HG02884 (cell line): ENCODE measurements at regions not wholly inside any gene's neighbourhood (a gene's known extent, or its start where the extent isn't known, plus 50 kb on each side); places are given as distances from the start of the nearest gene placed in this dataset.
"Not testable (repeated sequence)": the region's sequence is repeated elsewhere in the genome, so short reads cannot be mapped to it uniquely, and the experiment has no call there.

ENCODE experiments used
- ATAC-seq: cut with Tn5 transposase; IDR thresholded peaks from one replicate; pipeline ENCODE4 v1.9.1; 2021; ENCODE audit warnings: mild to moderate bottlenecking, moderate library complexity; ENCODE audit not compliant: unreplicated experiment

DNA sequence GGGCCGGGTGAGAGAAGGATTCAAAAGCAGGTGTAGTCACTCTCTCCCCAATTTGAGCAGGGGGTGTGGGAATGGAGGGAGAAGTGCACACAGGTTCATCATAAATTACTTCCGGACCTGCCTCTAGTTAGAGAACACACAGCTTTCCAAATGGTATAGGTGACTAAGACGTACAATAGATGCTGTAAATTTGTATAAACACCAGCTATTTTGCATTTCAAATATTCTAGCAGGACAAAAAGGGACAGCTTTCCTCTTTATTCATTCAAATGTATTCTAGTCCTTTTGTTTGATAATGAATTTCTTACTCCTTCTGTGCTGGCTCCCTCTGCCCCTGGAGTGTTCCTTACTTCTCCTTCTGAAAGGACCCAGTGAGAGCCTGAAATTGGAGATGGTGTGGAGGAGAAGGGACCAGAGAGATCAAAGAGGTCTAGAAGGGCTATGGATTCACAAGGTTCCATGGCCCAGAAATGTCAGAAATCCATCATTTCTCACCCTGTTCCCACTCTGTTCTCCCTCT lies 53.2 kb upstream of the SH3BP4 start:
- ATAC-seq = no peak

DNA sequence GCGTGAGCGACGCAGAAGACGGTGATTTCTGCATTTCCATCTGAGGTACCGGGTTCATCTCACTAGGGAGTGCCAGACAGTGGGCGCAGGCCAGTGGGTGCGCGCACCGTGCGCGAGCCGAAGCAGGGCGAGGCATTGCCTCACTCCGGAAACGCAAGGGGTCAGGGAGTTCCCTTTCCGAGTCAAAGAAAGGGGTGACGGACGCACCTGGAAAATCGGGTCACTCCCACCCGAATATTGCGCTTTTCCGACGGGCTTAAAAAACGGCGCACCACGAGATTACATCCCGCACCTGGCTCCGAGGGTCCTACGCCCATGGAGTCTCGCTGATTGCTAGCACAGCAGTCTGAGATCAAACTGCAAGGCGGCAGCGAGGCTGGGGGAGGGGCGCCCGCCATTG lies 63.4 kb upstream of the SH3BP4 start:
- not testable (repeated sequence) for ATAC-seq

DNA sequence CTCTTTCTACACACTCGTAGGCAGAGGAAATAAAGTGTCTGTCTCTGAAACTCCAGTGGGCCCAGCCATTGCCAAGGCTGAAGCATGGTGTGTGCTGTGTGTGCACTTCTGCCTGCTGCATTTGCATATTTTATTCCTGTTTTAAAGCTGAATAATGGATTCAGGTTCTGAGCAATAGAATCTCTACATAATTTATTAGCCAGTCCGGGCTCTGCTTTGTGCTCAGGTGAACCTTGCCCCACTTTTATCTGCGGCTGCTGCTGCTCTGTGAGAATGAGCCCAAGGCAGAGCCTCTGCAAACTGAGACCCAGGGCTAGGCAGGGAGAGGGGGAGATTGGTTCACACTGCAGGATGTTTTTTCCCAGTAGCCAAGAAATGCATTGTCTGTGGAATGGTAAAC lies 64.6 kb upstream of the SH3BP4 start:
- ATAC-seq = no peak

DNA sequence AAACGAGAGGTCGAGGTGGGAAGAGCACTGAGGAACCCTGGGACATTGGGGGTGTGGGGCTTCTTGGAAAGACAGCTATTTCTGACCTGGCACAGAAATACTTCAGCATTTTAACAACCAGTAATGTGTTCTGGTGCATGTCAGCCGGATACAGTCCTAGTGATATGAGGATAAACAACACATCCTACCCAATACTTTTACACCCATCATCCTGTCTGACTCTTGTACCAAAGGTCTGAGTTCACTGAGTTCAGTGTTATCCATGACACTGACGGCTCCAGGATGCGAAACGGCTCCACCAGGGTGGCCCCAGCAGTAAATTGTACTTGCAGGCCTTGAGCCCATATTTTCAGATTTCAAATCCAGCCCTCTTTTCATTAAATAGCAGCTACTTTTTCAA lies 65.9 kb upstream of the SH3BP4 start:
- ATAC-seq = no peak

DNA sequence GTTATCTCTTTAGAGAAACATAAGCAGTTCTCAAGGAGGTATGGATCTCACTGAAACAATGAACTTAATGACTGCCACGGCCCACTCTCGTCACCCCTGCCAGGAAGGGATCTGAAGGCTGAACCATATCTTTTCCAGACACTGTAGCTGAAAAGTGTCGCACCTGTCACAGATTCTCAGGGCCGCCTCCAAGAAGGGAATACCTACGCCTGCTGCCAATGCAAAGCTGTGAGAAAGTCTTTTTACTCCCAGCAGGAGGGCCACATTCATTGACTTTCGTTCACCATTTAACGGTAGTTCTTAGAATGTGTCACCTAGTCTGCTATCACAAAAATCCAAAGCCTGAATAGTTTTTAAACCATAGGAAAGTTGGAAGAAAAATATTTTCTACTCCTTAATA lies 66.7 kb upstream of the SH3BP4 start:
- ATAC-seq = no peak

DNA sequence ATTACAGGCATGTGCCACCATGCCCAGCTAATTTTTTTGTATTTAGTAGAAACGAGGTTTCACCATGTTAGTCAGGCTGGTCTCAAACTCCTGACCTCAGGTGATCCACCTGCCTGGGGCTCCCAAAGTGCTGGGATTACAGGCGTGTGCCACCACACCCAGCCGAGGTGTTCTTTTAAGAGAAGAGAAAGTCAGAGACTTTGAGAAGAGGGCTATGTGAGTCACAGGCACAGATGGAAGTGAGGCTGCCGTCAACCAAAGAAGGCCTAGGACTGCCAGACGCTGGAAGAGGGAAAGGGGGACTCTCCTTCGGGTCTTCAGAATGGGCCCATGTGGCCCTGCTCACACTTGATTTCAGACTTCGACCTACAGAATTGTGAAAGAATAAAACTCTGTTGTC lies 67.2 kb upstream of the SH3BP4 start:
- no peak for ATAC-seq

DNA sequence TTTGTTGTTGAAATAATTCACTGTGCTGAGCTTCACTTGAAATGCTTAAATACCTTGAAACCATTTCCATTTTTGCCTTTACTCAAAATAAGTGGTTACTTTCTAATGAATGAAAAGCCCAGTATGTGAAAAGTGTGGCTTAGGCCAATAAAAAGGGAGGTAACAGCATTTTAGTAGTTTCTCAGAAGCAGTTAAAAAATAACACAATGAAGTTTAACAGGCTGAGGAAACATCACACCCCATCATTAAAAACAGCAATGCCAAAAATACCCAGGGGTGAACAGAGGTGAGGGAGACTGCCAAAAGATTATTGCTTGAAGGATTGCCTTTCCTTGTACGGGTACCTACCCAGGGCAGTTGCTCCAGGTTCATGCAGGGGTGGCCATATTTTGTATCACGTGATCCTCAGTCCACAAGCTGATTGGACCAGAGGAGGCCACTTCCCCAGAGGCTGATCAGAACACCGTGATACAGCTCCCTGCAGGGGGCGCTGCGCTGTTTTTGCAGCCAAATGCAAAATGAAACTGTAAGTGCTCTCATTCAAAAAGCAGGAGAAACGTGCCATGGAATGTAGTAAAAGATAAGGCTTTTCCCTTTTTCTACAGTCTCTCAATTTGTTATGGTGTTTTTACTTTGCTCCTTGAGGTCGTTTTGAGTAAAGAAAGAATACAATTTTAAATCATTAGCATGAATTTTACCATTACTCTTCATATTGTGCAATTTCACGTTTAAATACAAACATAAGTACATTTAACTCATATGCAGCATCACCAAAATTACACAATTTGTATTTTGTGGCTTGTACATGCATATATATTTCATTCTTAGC lies 70.2 kb upstream of the SH3BP4 start:
- no peak for ATAC-seq

DNA sequence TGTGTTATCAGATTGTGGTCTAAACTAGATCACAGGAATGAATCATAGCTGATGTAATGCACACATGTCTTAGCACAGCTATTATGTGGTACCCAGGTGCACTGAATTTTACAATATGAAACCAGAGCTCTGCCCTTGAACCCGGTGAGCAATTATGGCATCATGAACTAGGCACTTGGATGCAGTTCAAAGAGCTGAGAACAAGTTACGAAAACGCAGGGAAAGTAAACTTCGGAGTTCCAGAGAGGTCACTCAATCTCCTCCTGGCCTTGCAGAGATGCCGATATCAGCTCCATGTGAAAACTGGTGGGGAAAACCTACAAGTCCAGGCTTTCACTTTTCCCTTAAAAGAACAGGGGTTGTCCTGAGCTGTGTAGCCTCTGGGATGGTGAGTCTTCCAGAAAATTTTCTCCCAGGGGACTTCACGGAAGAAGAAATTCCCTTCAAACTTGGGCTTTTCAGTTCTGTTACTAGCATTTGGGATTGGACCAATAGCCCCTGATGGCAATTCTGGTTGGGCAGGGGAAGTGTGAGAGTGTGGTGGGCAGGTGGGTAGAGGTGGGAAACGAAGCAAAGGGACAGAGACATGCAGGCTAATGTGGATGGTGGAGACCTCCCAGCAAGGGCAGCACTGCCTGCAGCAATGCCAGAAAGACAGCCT lies 71.1 kb upstream of the SH3BP4 start:
- ATAC-seq = no peak

DNA sequence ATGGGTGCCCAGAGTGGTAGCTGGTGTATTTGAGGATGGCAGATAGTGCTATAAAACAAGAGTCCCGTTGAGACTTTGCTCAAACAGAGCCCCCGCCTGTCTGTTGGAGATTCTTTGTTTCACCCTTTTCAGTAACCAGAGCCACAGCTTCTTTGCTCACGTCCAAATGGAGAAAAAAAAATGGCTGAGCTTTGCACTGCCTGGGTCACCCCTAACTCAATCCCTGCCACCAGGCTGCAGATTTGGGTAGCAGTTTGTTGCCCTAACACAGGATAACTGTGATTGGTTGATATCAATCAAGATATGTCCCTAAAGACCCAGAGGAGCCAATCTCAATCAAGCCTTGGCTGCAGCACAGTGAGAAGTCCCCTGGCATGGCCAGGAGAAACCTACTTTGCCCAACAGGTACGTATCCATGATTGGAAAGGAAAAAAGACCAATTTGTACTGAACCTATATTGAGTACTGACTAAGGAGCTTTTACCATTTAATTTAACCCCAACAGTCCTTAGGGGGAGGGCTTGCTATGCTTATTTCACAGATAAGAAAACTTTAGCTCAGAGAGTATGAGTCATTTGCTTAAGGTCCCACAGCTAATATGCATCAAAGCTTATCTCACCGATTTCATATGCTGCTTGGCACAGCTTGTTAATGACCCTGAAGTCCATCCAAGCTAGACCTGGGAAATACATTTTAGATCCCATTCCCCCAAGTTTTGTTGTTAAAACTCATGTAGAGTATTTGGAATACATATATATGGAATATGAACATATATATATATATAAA lies 72.0 kb upstream of the SH3BP4 start:
- ATAC-seq = no peak

DNA sequence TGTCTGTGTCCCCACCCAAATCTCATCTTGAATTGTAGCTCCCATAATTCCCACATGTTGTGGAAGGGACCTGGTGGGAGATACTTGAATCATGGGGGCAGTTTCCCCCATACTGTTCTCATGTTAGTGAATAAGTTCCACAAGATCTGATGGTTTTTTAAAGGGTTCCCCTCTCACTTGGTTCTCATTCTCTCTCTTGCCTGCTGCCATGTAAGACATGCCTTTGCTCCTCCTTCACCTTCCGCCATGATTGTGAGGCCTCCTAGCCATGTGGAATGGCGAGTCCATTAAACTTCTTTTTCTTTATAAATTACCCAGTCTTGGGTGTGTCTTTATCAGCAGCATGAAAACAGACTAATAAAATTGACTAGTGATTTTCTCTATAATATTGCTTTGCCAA lies 75.2 kb upstream of the SH3BP4 start:
- not testable (repeated sequence) for ATAC-seq

DNA sequence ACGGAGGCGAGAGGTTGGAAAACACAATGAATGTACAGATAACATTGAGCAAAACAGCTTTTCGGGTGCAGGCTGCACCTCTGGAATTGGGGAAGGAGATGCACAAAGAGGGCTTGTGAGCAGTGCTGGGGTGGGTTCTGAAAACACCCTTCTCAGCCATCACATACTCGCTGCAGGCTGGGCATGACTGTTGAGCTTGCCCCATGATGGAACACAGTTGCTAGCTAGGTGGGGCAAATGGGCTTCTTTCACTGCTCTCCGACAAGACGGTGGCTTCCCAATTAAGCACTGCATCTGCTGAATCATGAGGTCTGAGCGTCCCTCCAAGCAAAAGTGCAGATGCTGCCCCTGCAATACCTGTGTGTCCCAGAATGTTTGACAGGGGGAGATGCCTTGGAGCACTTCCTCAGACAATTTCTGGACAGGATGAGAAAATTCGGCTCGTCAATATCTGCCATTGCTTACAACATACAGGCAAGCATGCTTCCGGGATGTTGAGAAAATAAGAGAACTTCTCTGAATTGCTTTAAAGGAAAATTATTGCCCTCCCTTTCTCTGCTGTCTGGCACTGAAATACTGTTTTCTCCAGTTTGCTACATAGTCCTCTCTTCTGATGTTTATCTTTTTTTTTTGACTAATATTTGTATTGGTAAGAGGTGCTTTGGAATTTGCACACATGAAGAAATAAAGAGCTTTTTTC lies 77.3 kb upstream of the SH3BP4 start:
- no peak for ATAC-seq

DNA sequence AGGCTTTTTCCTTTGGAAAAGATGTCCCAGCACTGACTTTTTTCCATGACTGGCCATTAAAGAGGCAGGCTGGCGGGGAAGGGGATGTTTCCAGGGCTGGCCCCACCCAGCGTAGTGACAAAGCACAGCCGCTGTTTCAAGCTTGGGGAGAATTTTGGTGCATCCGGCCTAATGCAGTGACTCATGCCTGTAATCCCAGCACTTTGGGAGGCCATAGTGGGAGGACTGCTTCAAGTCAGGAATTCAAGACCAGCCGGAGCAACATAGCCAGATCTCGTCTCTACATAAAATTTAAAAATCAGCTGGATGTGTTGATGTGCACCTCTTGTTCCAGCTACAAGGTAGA lies 78.0 kb upstream of the SH3BP4 start:
- no peak for ATAC-seq

DNA sequence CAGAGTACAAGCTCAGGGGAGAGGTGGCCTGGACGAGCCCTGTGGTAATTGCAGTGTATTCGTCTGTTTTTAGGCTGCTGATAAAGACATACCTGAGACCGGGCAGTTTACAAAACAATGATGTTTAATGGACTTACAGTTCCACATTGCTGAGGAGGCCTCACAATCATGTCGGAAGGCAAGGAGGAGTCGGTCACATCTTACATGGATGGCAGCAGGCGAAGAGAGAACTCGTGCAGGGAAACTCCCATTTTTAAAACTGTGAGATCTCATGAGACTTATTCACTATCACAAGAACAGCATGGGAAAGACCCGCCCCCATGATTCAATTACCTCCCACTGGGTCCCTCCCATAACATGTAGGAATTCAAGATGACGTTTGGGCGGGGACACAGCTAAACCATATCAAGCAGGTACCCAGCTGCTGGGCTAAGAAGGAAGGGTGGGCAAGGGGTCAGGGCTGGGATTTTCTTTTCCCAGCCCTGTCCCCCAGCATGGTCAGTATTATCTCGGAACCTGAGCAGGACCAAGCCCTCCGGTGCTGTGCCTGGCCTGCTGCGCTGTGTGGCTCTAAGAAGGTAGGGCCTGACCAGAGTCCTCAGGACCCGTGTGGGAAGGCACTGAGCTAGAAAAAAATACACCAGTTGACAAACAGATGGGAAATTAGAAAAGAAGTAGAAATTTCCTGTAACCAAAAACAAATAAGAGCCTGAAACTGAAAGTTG lies 78.6 kb upstream of the SH3BP4 start:
- ATAC-seq = no peak

DNA sequence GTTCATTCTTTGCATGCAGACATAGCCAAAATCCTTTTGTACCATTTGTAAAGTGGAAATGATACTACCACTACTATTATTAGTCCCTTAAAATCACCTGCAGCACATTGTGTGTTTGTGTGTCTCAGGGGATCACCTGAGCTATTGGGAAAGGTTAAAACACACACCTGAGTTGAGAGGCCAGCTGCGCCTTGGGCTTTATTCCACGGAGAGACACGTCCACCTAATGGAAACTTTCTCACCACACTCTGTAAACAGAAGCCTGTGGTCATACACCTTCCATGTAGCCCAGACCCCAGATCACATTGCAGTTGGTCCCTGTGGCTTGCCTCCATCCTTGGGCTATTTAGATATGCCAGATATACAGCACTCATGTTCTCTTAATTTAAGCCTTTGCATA lies 81.8 kb upstream of the SH3BP4 start:
- ATAC-seq = no peak

DNA sequence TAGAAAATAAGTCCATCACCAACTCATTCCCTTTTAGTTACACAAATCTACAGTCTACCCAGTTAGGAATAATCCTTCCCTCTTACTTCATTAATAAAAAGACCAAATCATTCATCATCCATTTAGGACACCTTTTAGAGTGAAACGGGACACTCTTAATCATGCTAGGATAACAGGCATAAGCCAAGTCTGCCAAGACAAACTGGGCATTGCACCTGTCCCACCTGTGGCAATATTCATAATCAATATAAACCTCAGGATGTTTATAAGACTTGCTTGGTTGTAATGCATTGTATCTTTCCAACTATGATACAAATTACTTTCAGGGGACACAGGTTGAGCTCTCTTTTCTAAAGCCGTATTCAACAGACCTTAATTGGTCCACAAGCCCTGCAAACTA lies 82.7 kb upstream of the SH3BP4 start:
- ATAC-seq = no peak

DNA sequence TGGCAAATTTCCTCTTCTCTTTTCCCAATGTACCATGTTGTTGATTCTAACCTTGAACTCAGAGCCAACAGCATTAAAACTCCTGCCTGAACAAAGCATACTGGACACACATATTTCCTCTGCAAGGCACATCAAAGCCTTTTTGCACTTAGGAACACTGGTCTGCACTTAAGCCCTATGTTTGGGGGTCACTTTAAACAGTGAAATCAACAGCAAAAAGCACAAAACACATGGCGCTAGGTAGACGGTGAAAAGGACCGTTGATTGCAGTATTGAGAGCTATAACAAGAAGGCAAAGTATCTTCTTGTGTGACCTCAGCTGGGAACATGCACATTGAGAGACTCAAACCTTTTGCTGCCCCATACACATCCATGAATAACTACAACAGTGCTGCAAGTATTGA lies 83.9 kb upstream of the SH3BP4 start:
- no peak for ATAC-seq

DNA sequence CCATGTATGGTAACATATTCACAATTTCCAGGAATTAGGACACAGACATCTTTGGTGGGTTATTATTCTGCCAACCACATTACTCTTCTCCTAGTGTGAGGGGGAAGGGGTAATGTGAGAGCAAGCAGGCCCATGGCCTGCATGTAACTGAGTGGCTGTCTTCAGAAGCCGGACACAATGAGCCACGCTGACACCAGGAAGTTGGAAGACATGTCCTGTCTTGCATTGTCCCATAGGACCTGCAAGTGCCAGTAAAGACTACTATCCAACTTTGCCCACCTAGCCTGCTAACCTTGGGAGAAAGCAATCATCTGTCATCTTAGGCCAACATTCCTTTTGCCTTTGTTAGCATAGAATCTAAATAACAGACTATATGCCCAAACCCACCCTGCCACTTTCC lies 86.2 kb upstream of the SH3BP4 start:
- ATAC-seq = no peak

DNA sequence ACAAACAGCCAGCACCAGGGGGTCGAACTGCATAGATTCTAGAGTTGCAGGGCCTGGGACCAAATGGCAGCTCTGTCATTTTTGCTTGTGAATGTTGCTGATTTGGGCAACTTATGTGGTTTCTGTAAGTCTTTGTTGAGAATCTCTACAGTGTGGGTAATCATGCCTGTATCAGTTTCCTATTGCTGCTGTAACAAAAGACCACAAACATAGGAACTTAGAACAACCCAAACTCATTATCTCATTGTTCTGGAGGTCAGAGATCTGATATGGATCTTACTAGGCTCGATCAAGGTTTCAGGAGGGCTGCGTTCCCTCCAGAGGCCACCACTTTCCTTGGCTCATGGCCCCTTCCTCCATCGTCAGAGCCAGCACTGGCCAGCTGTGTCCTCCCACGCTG lies 86.8 kb upstream of the SH3BP4 start:
- ATAC-seq = no peak

DNA sequence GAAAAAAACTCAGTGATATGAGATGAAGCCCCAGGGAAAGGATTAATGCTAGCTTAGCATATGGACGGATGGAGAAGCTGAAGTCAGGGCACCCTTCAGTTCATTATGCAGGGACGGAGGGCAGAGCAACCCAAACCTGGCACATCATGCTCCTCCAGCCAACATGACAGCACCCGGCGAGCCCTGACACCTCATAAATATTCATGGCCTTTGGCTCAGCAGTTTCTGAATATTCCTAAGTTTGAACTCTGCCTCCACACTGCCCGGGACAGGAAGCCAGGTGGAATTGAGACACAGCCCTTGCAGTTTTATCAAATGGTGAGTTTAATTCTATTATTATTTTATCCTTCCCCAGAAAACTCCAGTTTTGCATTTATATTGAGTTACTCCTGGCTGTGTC lies 87.3 kb upstream of the SH3BP4 start:
- ATAC-seq = no peak
